Left lung (tissue), 4 donors: ENCODE measurements at regions not wholly inside any gene's neighbourhood (a gene's known extent, or its start where the extent isn't known, plus 50 kb on each side); places are given as distances from the start of the nearest gene placed in this dataset.

ENCODE experiments used
- ATAC-seq: fragments of 200-7000 bp; cut with Tn5 transposase; one replicate; pipeline ENCODE4 v1.9.1; 2020; ENCODE audit warnings: moderate library complexity
- DNase-seq, 4 donors: peaks; one replicate each; pipeline ENCODE4 v3.0.0-alpha.2; 2013 to 2020
- H3K27ac ChIP-seq, 2 donors: fragments of 200-600 bp; sonication (generic) in 1 of 2; one replicate each; pipeline versions ENCODE4 v1.5.0 to v1.8.0; 2020 to 2021
- H3K27me3 ChIP-seq, 2 donors: fragments of 200-600 bp; sonication (generic) in 1 of 2; one replicate each; pipeline versions ENCODE4 v1.5.0 to v1.8.0; 2020 to 2021
- H3K36me3 ChIP-seq, 2 donors: fragments of 200-600 bp; sonication (generic) in 1 of 2; one replicate each; pipeline versions ENCODE4 v1.5.0 to v1.8.0; 2020 to 2021
- H3K4me1 ChIP-seq, 2 donors: fragments of 200-600 bp; one replicate each; pipeline ENCODE4 v1.8.0; 2021
- H3K4me3 ChIP-seq, 2 donors: fragments of 200-600 bp; sonication (generic) in 1 of 2; one replicate each; pipeline versions ENCODE4 v1.5.0 to v1.8.0; 2020 to 2021; ENCODE audit warnings: mild to moderate bottlenecking in 1 of 2
- H3K9me3 ChIP-seq, 2 donors: fragments of 200-600 bp; sonication (generic) in 1 of 2; one replicate each; pipeline versions ENCODE4 v1.5.0 to v1.8.0; 2020 to 2021
- intact Hi-C, 2 donors: fragments of 100-400 bp; cut with DNase I; formaldehyde crosslinking; loops; one replicate each; pipeline versions ENCODE4 v1.11.2 to v1.14.2; 2022
- TF ChIP-seq, protein P1 (sequence below), 2 donors: fragments of 200-600 bp; sonication (generic) in 1 of 2; IDR thresholded peaks; one replicate each; pipeline versions ENCODE4 v1.5.0 to v1.8.0; 2021; ENCODE audit warnings: antibody characterized with exemption in 2 of 2
- donor health status: DM: no; HTN: yes; CAD: no.
- donor health status: DM: no; HTN: no; CAD: no.

DNA sequence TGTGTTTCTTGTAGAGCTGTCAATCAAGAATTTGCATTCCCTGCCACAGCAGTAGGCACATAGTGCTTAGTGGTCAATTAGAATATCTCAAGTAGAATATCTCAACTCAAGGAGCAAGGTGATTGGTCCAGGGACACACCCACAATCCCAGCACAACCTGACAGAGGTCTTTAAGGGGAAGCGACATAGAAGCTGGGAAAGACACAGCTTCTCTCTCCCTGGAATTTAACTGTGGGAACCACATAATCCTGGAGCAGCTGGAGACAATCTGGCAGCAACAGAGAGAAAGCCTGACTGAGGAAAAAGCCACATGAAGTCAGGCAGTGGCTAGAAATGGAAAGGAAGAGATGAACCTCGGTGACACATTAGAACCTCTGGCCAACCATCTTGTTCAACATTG lies 85.7 kb upstream of the LMO3 start:
- Histone ChIP-seq H3K27ac (no peak overlapping the region), H3K9me3 (peaks cover 0 to 10% of the 10 kb centered on the region in 2 donors), H3K36me3 (no peaks in the 10 kb centered on the region), H3K4me3 (no peak overlapping the region), H3K27me3 (no peaks in the 10 kb centered on the region), H3K4me1 (no peaks in the 10 kb centered on the region)
- DNase-seq = no peak
- TF ChIP-seq, protein P1, sequence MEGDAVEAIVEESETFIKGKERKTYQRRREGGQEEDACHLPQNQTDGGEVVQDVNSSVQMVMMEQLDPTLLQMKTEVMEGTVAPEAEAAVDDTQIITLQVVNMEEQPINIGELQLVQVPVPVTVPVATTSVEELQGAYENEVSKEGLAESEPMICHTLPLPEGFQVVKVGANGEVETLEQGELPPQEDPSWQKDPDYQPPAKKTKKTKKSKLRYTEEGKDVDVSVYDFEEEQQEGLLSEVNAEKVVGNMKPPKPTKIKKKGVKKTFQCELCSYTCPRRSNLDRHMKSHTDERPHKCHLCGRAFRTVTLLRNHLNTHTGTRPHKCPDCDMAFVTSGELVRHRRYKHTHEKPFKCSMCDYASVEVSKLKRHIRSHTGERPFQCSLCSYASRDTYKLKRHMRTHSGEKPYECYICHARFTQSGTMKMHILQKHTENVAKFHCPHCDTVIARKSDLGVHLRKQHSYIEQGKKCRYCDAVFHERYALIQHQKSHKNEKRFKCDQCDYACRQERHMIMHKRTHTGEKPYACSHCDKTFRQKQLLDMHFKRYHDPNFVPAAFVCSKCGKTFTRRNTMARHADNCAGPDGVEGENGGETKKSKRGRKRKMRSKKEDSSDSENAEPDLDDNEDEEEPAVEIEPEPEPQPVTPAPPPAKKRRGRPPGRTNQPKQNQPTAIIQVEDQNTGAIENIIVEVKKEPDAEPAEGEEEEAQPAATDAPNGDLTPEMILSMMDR (IDR thresholded peaks at IDR 0.05) = no peak
- intact Hi-C loops = no loop called here
- ATAC-seq = no peak

DNA sequence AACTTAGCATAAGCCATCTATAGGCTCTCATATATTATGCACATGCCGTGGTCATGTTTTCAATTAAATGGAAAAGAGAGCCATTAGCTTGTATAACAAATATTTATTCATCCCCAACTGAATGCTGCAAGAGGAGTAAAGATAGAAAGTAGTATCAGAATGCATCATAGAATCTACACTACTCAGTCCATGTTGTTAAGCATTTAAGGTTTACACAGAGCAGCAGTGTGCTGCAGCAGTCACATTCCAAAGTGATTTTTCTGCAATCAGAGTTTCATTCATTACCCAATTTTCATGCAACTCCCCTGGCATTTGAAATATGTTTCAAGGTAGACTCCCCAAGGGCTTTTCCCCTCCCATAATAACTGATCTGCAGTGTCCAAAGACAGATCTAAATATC lies 82.2 kb upstream of the LMO3 start:
- ATAC-seq = no peak

DNA sequence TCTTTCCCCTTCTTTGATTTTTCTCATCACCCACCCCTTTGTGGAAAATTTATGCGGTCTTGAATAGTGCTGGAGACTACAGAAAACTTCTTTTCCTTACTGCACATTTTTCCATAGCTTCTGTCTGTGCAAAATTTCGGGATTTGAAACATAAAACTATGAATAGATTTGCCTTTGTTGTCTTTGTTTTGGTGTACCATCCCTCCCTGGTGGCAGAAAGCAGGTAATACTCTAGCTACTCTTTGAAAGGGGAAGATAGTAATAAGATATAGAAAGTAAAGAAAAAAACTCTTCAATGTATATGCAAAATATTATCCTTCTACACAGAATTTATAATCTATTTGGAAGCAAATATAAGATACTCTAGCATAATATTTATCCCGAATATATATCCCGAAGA lies 79.1 kb upstream of the LMO3 start:
- intact Hi-C loops = no loop called here
- H3K27me3 ChIP-seq = no peaks in the 10 kb centered on the region
- H3K4me3 ChIP-seq = no peak overlapping the region
- H3K27ac ChIP-seq = no peak overlapping the region
- H3K4me1 ChIP-seq = no peaks in the 10 kb centered on the region
- TF ChIP-seq, protein P1 (IDR thresholded peaks at IDR 0.05) = no peak
- no peaks in the 10 kb centered on the region for H3K36me3 ChIP-seq
- H3K9me3 ChIP-seq = no peaks in the 10 kb centered on the region
- ATAC-seq (peak; percentile 29), DNase-seq (no peak)

More for the DNA sequence above, 82.2 kb upstream of the LMO3 start:
- no peaks in the 10 kb centered on the region for H3K4me1 ChIP-seq
- H3K27me3 ChIP-seq = no peaks in the 10 kb centered on the region
- intact Hi-C loops = no loop called here
- no peak for DNase-seq
- no peak overlapping the region for H3K27ac ChIP-seq
- H3K4me3 ChIP-seq = no peak overlapping the region
- H3K9me3 ChIP-seq = no peaks in the 10 kb centered on the region
- TF ChIP-seq, protein P1 (IDR thresholded peaks at IDR 0.05) = no peak
- H3K36me3 ChIP-seq = no peaks in the 10 kb centered on the region

DNA sequence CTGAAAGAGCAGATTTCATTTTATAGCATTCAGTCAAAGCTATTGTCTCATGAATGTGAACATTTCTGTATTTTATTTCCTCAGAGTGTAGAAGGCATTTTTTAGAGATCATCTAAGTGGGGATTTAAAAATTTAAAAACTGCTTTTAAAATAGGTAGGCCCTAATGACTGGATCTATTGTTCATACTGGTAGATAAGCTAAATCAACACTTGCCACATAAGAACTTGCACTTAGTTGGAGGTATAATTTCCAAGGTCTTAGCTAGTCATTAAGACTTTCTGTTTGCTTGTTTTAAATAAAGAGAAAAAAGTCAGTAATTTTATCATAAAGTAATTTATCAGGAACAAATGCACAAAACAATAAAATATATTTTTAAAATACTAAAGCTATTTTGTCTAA lies 75.2 kb upstream of the LMO3 start:
- intact Hi-C loops = no loop called here
- peaks cover 0 to 2% of the 10 kb centered on the region in 2 donors for H3K9me3 ChIP-seq
- no peaks in the 10 kb centered on the region for H3K27me3 ChIP-seq
- H3K4me1 ChIP-seq = no peaks in the 10 kb centered on the region
- no peak overlapping the region for H3K4me3 ChIP-seq
- DNase-seq = no peak
- ATAC-seq = peak; percentile 58
- H3K36me3 ChIP-seq = no peaks in the 10 kb centered on the region
- TF ChIP-seq, protein P1 (IDR thresholded peaks at IDR 0.05) = no peak
- H3K27ac ChIP-seq = no peak overlapping the region

DNA sequence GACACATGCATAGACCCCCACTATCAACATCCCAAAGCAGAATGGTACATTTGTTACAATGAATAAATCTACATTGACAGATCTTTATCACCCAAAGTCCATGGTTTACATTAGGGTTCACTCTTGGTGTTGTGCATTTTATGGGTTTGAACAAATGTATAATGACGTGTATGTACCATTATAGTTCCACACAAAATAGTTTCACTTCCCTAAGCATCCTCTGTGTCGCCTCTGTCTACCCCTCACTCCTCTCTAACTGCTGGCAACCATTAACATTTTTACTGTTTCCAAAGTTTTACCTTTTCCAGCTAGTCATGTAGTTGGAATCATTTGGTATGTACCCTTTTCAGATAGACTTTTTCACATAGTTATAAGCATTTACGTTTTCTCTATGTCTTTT lies 69.5 kb upstream of the LMO3 start:
- no peak overlapping the region for H3K4me3 ChIP-seq
- H3K27ac ChIP-seq = no peak overlapping the region
- TF ChIP-seq, protein P1 (IDR thresholded peaks at IDR 0.05) = no peak
- H3K27me3 ChIP-seq = no peaks in the 10 kb centered on the region
- intact Hi-C loops = no loop called here
- ATAC-seq = no peak
- H3K36me3 ChIP-seq = no peaks in the 10 kb centered on the region
- no peak for DNase-seq
- peaks cover 0 to 2% of the 10 kb centered on the region in 2 donors for H3K9me3 ChIP-seq
- no peaks in the 10 kb centered on the region for H3K4me1 ChIP-seq
